T47D (cell line): ENCODE measurements at regions not wholly inside any gene's neighbourhood (a gene's known extent, or its start where the extent isn't known, plus 50 kb on each side); places are given as distances from the start of the nearest gene placed in this dataset.
A peak's percentile ranks its signal among the peaks of the same experiment; 100 is the strongest.

Experiments used
- DNase-seq, 2 experiments: peaks; one replicate each; pipeline versions ENCODE4 v3.0.0 to v3.0.0-alpha.2; 2011 to 2012; ENCODE audit warnings: low read depth in 1 of 2, low spot score in 1 of 2
- JUND ChIP-seq: IDR thresholded peaks from 2 replicates; pipeline ENCODE4 v1.6.1; 2012; ENCODE audit warnings: low read depth
- in situ Hi-C: cut with HindIII; loops from 2 replicates; pipeline ENCODE4 v1.10.0; 2016; ENCODE audit warnings: low sequenced_read_pairs, low pct_unique_long_range_greater_than_20kb

GRCh38 chr10:107856047-107856315, 691.5 kb upstream of the SORCS1 start:
- in situ Hi-C loops, result no loop called here
- TF ChIP-seq JUND, result no peak
- no peak for DNase-seq

- no peak for DNase-seq
- in situ Hi-C loops, result no loop called here
- no peak for TF ChIP-seq JUND
Observed at GRCh38 chr10:107855301-107856046, 691.0 kb upstream of the SORCS1 start.

GRCh38 chr10:107848726-107849360, 684.3 kb upstream of the SORCS1 start:
- DNase-seq, result no peak
- in situ Hi-C loops, result no loop called here
- TF ChIP-seq JUND, result no peak

- no peak for TF ChIP-seq JUND
- DNase-seq, result no peak
- in situ Hi-C loops, result no loop called here
Observed at GRCh38 chr10:107847620-107848019, 683.1 kb upstream of the SORCS1 start.

- no peak for TF ChIP-seq JUND
- no peak for DNase-seq
- in situ Hi-C loops, result no loop called here
Observed at GRCh38 chr10:107834706-107835105, 670.2 kb upstream of the SORCS1 start.

GRCh38 chr10:107831772-107832171, 667.3 kb upstream of the SORCS1 start:
- in situ Hi-C loops, result no loop called here
- TF ChIP-seq JUND, result no peak
- no peak for DNase-seq

GRCh38 chr10:107829161-107829560, 664.7 kb upstream of the SORCS1 start:
- no peak for DNase-seq
- TF ChIP-seq JUND, result no peak
- in situ Hi-C loops, result no loop called here

GRCh38 chr10:107826171-107826570, 661.7 kb upstream of the SORCS1 start:
- no peak for TF ChIP-seq JUND
- DNase-seq, result no peak
- in situ Hi-C loops, result no loop called here

- DNase-seq, result peak; percentile 4 to 80
- no peak for TF ChIP-seq JUND
- in situ Hi-C loops, result no loop called here
Observed at GRCh38 chr10:107814865-107815487, 650.5 kb upstream of the SORCS1 start.

GRCh38 chr10:107813451-107814162, 649.1 kb upstream of the SORCS1 start:
- in situ Hi-C loops, result no loop called here
- TF ChIP-seq JUND, result no peak
- no peak for DNase-seq

GRCh38 chr10:107809889-107810288, 645.4 kb upstream of the SORCS1 start:
- peak in 1 of 2 experiments; percentile 2 for DNase-seq
- no peak for TF ChIP-seq JUND
- in situ Hi-C loops, result no loop called here

GRCh38 chr10:107807836-107808235, 643.3 kb upstream of the SORCS1 start:
- in situ Hi-C loops, result no loop called here
- TF ChIP-seq JUND, result no peak
- DNase-seq, result no peak

GRCh38 chr10:107806026-107806425, 641.5 kb upstream of the SORCS1 start:
- in situ Hi-C loops, result no loop called here
- no peak for DNase-seq
- TF ChIP-seq JUND, result no peak
